C4-2B (cell line): ENCODE measurements at regions not wholly inside any gene's neighbourhood (a gene's known extent, or its start where the extent isn't known, plus 50 kb on each side); places are given as distances from the start of the nearest gene placed in this dataset.

Experiments used
- H3K27ac ChIP-seq: fragments of 450-650 bp; 2 replicates; pipeline ENCODE4 v1.5.1; 2017
- CTCF ChIP-seq: fragments of 450-650 bp; conservative IDR thresholded peaks from 2 replicates; pipeline ENCODE4 v1.5.1; 2017; ENCODE audit warnings: mild to moderate bottlenecking
- ZFX ChIP-seq: fragments of 450-650 bp; IDR thresholded peaks from 2 replicates; pipeline ENCODE4 v1.6.1; 2017

GRCh38 chr10:131729938-131730660 lies 170.7 kb upstream of the PPP2R2D start:
- no peak overlapping the region for H3K27ac ChIP-seq

GRCh38 chr10:131730771-131731497 lies 169.9 kb upstream of the PPP2R2D start:
- no peak for TF ChIP-seq CTCF
- TF ChIP-seq ZFX, result no peak
- no peak overlapping the region for H3K27ac ChIP-seq

More at GRCh38 chr10:131729938-131730660, 170.7 kb upstream of the PPP2R2D start:
- TF ChIP-seq ZFX, result no peak
- TF ChIP-seq CTCF, result no peak

GRCh38 chr10:131731780-131732630 lies 168.8 kb upstream of the PPP2R2D start:
- TF ChIP-seq CTCF, result no peak
- TF ChIP-seq ZFX, result no peak

GRCh38 chr10:131732631-131733127 lies 168.1 kb upstream of the PPP2R2D start:
- no peak overlapping the region for H3K27ac ChIP-seq
- no peak for TF ChIP-seq ZFX
- TF ChIP-seq CTCF, result no peak

More at GRCh38 chr10:131731780-131732630, 168.8 kb upstream of the PPP2R2D start:
- H3K27ac ChIP-seq, result no peak overlapping the region

- H3K27ac ChIP-seq, result no peak overlapping the region
- no peak for TF ChIP-seq CTCF
- TF ChIP-seq ZFX, result no peak
Measured at GRCh38 chr10:131733596-131733995, 167.2 kb upstream of the PPP2R2D start.

- H3K27ac ChIP-seq, result no peak overlapping the region
- TF ChIP-seq ZFX (no peak), CTCF (no peak)
Measured at GRCh38 chr10:131735577-131735976, 165.2 kb upstream of the PPP2R2D start.
